Progenitor cell of endocrine pancreas (in vitro differentiated cells): ENCODE measurements at regions not wholly inside any gene's neighbourhood (a gene's known extent, or its start where the extent isn't known, plus 50 kb on each side); places are given as distances from the start of the nearest gene placed in this dataset.

Source experiments
- DNase-seq: peaks from one replicate; pipeline ENCODE4 v3.0.0; 2021; ENCODE audit warnings: low spot score; ENCODE audit not compliant: unreplicated experiment
- H3K27ac Mint-ChIP-seq: 2 replicates; pipeline ENCODE4 v1.8.0; 2021; ENCODE audit warnings: mild to moderate bottlenecking, moderate library complexity, mixed read lengths
- H3K27me3 Mint-ChIP-seq: 2 replicates; pipeline ENCODE4 v1.8.0; 2021; ENCODE audit warnings: mixed read lengths
- H3K36me3 Mint-ChIP-seq: 2 replicates; pipeline ENCODE4 v1.8.0; 2022; ENCODE audit warnings: mixed read lengths; ENCODE audit not compliant: insufficient read depth
- H3K4me1 Mint-ChIP-seq: 2 replicates; pipeline ENCODE4 v1.8.0; 2021; ENCODE audit warnings: low read depth, mixed read lengths
- H3K4me3 Mint-ChIP-seq: 2 replicates; pipeline ENCODE4 v1.8.0; 2021; ENCODE audit warnings: low read depth, mild to moderate bottlenecking, moderate library complexity, mixed read lengths
- H3K9me3 Mint-ChIP-seq: 2 replicates; pipeline ENCODE4 v1.8.0; 2021; ENCODE audit warnings: low read depth, mixed read lengths
- TF ChIP-seq, protein P1 (sequence below): fragments of 200-600 bp; sonication (generic); IDR thresholded peaks from one replicate; pipeline ENCODE4 v1.5.0; 2021; ENCODE audit warnings: antibody characterized with exemption, mild to moderate bottlenecking; ENCODE audit not compliant: unreplicated experiment

DNA sequence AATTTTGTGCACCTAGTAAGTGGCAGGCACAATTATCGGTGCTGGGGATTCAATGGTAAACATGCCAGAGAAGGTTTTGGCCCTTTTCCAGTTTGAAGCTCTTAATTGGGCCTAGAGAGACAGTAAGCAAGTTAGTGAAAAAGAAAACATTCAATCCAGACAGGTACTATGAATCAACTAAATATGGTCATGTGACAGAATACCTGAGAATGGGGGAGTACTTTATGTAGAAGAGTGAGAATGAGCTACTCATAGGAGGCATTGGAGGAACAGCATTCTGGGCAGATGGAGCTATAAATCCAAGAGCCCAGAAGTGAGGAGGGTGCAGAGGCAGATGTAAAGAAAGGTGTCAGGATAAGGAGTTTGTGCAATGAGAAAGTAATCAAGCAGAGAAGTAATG lies 1017.9 kb downstream of the ADGRL2 start:
- TF ChIP-seq, protein P1, sequence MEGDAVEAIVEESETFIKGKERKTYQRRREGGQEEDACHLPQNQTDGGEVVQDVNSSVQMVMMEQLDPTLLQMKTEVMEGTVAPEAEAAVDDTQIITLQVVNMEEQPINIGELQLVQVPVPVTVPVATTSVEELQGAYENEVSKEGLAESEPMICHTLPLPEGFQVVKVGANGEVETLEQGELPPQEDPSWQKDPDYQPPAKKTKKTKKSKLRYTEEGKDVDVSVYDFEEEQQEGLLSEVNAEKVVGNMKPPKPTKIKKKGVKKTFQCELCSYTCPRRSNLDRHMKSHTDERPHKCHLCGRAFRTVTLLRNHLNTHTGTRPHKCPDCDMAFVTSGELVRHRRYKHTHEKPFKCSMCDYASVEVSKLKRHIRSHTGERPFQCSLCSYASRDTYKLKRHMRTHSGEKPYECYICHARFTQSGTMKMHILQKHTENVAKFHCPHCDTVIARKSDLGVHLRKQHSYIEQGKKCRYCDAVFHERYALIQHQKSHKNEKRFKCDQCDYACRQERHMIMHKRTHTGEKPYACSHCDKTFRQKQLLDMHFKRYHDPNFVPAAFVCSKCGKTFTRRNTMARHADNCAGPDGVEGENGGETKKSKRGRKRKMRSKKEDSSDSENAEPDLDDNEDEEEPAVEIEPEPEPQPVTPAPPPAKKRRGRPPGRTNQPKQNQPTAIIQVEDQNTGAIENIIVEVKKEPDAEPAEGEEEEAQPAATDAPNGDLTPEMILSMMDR: no peak
- Mint-ChIP-seq H3K36me3 (no peaks in the 10 kb centered on the region), H3K9me3 (peaks cover 6% of the 10 kb centered on the region), H3K27ac (no peak overlapping the region), H3K27me3 (no peaks in the 10 kb centered on the region), H3K4me1 (no peaks in the 10 kb centered on the region), H3K4me3 (no peak overlapping the region)
- no peak for DNase-seq

DNA sequence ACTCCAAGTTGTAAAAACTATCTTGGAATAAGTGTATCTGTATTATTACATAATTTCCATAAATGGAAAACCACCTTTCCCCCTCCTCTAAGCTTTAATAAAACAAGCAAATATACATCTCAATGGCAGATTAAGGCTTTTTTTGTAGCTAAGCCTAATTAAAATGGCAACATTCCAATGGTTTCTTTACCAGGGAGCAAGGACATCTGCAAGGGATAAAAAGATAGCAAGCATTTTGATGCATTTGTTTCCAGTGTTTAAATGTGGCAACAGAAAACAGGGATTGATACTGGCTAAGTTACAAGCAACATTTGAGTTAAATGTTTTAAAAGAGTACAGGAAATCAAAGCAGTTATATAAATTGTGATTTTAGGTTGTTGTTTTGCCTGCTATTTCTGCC lies 1012.7 kb downstream of the ADGRL2 start:
- TF ChIP-seq, protein P1: no peak
- peaks cover 6% of the 10 kb centered on the region for H3K9me3 Mint-ChIP-seq
- H3K27ac Mint-ChIP-seq: no peak overlapping the region
- no peak overlapping the region for H3K4me3 Mint-ChIP-seq
- no peaks in the 10 kb centered on the region for H3K27me3 Mint-ChIP-seq
- no peaks in the 10 kb centered on the region for H3K36me3 Mint-ChIP-seq
- DNase-seq: no peak
- H3K4me1 Mint-ChIP-seq: peaks cover 3% of the 10 kb centered on the region

GRCh38 chr1:82810601-82811000 lies 1009.9 kb downstream of the ADGRL2 start:
- DNase-seq: no peak
- Mint-ChIP-seq H3K27ac (no peak overlapping the region), H3K27me3 (no peaks in the 10 kb centered on the region), H3K4me3 (no peak overlapping the region), H3K36me3 (no peaks in the 10 kb centered on the region), H3K9me3 (no peaks in the 10 kb centered on the region), H3K4me1 (peaks cover 14% of the 10 kb centered on the region)
- TF ChIP-seq, protein P1: no peak

GRCh38 chr1:82807563-82807962 lies 1006.8 kb downstream of the ADGRL2 start:
- no peak for DNase-seq
- H3K27me3 Mint-ChIP-seq: no peaks in the 10 kb centered on the region

GRCh38 chr1:82806133-82806532 lies 1005.4 kb downstream of the ADGRL2 start:
- no peaks in the 10 kb centered on the region for H3K9me3 Mint-ChIP-seq
- no peaks in the 10 kb centered on the region for H3K36me3 Mint-ChIP-seq
- no peak overlapping the region for H3K27ac Mint-ChIP-seq
- no peaks in the 10 kb centered on the region for H3K27me3 Mint-ChIP-seq
- H3K4me1 Mint-ChIP-seq: peaks cover 12% of the 10 kb centered on the region
- no peak for DNase-seq
- TF ChIP-seq, protein P1: no peak
- H3K4me3 Mint-ChIP-seq: no peak overlapping the region

More at GRCh38 chr1:82807563-82807962, 1006.8 kb downstream of the ADGRL2 start:
- H3K9me3 Mint-ChIP-seq: no peaks in the 10 kb centered on the region
- peaks cover 14% of the 10 kb centered on the region for H3K4me1 Mint-ChIP-seq
- TF ChIP-seq, protein P1: no peak
- no peak overlapping the region for H3K27ac Mint-ChIP-seq
- H3K4me3 Mint-ChIP-seq: no peak overlapping the region
- no peaks in the 10 kb centered on the region for H3K36me3 Mint-ChIP-seq
